Stimulated activated CD8-positive, alpha-beta memory T cell treated with anti-CD3 and anti-CD28 coated beads, Interleukin-15, amount 100 ng/mL, for 48 hours (primary cell): ENCODE measurements at regions not wholly inside any gene's neighbourhood (a gene's known extent, or its start where the extent isn't known, plus 50 kb on each side); places are given as distances from the start of the nearest gene placed in this dataset.

Experiments
- DNase-seq, 2 donors: peaks; one replicate each; pipeline ENCODE4 v3.0.0-alpha.2; 2020; ENCODE audit warnings: low read depth in 2 of 2

DNA sequence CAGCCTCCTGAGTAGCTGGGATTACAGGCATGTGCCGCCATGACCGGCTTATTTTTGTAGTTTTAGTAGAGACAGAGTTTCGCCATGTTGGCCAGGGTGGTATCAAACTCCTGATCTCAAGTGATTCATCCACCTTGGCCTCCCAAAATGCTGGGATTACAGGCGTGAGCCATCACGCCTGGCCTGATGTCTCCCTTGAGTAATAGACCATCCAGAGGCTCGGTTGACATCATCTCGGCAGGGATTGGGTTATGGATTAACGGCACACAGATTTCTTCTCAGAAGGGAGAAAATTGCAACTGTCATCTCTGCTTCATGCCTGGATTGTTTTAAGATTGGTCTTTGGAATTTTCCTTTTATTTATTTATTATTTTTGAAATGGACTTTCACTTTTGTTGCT lies 239.2 kb upstream of the LARGE1 start:
- DNase-seq: no peak

DNA sequence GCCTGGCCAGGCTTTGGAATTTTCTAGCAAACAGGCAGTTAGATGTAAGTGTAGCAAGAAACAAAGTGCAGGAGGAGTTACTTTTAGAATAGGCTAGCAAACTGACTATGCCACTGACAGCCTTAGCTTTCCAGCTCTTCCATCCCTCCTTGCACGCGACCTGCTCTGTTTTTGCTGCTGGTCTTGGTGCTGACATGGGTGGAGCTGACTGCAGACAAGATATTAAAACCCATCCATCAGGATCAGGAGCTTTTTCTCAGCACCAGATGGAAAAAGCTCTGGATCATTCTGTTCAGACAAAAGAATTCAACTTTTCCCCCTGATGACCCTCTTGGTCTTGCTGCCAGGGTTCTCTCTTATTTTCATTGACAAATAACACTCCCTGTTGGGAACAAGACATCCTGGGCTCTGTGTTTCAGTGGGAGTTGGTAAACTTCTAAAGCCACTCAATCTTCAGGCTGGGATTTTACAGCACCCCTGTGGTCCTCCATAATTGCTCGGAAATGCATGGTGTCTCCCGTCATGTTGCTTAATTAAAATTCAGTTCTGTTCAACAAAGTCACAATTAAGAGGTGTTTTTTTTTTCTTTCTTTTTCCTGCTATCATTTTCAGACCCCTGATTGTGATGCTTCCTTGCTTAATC lies 240.0 kb upstream of the LARGE1 start:
- DNase-seq: no peak

DNA sequence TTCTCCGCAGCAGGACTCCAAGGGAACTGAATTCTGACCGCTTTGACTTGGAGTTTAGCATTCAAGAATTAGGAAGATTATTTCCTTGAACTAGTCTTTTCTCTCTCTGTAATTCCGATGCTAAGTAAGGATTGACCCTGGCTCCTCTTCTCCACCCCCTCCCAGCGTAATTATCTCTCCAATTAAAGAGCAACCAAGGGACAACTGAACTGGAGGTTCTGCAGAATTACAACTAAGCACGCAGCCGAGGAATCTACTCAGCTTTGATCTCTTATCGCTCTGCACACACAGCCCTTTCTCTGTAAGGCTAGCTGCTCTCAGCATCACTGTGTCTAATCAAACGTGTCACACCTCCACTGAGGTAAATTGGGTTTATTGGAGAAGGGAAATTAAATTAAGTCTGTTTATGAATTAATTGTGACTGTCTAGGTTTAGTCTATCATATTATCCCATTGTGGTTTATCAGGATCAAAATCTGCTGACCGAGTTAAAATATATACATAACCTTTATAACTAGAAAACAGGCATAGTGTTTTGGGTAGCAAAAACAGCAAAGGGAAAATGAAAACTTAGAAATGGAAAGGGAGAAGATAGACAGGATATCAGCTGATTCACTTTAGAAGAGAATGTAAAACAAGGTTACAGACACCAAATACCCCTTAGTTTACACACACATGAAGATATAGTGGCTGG lies 241.3 kb upstream of the LARGE1 start:
- DNase-seq: no peak

- DNase-seq: no peak
These were observed 278.7 kb upstream of the LARGE1 start for GRCh38 chr22:34198976-34199375.

DNA sequence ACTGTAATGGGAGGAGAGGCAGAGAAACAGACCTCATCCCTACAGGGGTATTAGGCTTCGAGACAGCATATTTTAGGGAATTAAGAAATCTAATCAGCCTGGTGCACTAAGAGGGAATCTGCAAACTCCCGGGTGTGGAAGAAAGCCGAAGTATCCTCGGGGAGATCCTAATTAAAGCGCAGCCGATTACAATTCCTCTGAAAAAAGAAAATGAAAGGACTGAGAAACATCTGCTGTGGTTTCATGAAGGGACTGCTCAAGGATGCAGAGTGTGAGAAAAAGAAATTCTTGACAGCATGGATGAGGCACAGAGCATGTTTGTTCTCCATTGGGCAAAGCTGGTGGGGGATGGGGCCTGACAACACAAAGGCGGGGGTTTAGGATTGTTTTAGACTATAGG lies 290.0 kb upstream of the LARGE1 start:
- no peak for DNase-seq

DNA sequence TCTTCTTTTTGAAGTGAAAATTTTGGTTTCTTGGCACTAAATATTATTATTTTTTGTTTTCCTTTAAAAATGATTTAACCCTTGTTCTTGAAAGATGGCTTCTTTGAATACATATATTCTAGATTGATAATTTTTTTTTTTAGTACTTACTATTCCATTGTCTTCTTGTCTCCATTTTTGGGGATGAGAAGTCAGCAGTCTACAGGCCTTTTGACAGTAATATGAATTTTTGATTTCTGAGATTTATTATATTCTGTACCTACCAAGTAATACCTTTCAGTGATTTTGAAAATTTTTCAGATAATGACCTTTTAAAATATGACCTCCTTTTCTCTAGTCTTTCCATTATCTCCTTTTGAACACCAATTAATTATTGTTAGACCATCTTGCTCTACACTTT lies 294.1 kb upstream of the LARGE1 start:
- DNase-seq: no peak

- no peak for DNase-seq
These were observed 305.0 kb upstream of the LARGE1 start for GRCh38 chr22:34225278-34225677.

- no peak for DNase-seq
These were observed 316.3 kb upstream of the LARGE1 start for GRCh38 chr22:34236527-34236926.

GRCh38 chr22:34239421-34239820 lies 319.1 kb upstream of the LARGE1 start:
- no peak for DNase-seq

DNA sequence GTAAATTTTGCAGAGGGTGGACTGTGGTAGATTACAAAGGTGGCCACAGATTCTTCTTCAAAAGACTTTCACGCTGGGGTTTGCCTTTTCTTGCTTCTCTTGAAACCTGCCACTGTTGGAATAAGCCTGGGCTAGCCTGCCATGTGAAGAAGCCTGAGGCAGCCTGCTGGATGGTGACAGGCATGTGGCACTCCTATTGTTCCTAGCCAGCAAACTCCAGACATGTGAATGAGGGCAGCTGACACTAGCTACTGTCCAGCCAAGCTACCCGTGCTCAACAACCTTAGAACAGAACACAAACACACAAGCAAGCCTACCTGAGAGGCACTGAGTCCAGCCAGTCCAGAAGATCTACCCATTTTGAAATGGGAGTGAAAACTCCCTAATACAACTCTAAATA lies 322.7 kb upstream of the LARGE1 start:
- no peak for DNase-seq

DNA sequence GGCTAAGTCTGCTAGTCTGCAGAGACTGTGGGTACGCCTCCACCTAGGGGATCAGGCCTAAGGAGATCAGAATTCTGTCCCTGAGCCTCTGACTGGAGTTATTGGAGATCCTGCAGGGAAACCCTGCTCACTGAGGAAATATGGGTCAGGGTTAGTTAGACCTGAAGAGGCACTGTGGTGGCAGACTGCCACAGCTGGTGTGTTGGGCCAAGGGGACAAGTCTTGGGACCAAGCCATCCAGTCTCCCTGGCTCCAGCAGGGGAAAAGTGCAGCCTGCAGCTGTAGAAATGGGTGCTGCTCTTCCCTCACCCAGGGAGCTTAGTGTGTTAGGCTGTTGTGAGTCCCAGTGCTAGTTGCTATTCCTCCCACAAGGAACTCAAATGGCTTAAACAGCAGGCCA lies 334.8 kb upstream of the LARGE1 start:
- DNase-seq: no peak

DNA sequence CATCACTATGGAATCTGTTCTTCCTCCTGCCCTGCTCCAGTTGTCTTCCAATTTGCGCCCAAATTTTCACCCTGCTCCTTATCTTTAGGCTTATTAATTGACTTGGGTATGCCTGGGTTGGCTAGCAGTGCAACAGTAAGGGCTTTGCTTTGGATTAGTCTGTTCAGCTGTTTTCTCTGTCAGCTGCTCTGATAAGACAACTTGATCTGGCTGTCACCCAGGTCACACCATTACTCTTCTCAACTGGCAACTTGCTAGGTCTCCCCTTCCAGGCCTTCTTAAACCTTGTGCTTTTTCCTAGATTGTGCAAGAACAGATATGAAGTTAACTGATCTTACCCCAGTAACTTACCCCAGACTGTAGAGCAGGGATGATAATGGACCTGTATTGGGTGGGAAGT lies 357.8 kb upstream of the LARGE1 start:
- DNase-seq: no peak

DNA sequence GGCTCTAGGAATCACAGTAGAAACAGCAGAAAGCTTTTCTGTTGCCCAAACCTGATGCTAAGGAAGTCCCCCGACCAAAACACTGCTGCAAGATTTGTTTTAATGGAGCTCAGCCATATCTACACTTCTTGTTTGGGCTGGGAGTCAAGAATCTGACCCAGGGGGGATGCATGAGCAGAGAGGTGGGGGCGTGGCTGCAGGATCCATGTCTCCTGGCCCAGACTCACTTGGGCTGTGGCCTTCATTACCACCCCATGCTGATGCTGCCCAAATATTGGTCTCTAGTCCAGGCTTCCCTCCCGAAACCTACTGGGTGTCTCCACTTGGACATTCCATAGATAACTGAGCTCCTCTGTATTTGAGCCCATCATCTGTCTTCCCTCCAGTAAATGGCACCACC lies 361.5 kb upstream of the LARGE1 start:
- DNase-seq: no peak

DNA sequence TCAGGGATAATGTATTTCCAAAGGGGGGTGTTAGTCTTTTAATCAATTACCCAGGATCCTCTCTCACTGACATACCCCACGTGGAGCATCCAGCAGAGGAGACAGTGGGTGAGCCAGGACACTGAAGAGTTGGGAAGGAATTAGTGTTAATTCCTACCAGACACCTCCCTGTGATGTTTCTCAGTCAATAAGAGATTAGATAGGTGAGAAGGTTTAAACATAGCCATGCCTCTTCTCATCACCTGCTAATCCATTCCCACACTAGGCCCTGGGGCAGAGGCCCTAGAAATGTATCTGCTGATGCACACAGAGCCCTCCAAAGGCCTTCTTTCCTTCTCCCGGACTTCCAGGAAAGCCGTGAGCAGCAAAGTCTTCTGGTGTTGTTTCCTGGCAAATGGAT lies 363.6 kb upstream of the LARGE1 start:
- DNase-seq: no peak

DNA sequence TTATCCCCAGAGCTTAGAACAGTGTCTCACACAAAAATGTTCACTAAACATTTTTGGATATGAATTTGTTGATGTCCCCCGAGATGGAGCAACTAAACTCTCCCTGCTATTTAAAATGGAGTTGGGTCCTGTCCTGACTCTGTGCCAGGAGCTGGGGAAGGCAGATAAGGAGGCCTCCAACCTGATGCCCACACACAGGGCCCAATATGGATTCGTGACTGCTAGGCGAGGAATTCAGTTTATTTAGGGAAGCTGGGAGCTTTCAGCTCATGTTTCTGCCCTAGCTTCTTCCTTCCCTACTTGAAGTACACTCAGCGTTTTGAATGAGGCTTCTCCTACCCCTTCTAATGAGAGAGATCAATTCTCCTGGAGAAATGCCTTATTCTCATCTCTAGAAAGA lies 373.0 kb upstream of the LARGE1 start:
- DNase-seq: no peak

GRCh38 chr22:34294476-34294875 lies 374.2 kb upstream of the LARGE1 start:
- no peak for DNase-seq

GRCh38 chr22:34294986-34295385 lies 374.7 kb upstream of the LARGE1 start:
- DNase-seq: no peak

GRCh38 chr22:34296461-34296860 lies 376.2 kb upstream of the LARGE1 start:
- no peak for DNase-seq

GRCh38 chr22:34297536-34298120 lies 377.4 kb upstream of the LARGE1 start:
- no peak for DNase-seq

DNA sequence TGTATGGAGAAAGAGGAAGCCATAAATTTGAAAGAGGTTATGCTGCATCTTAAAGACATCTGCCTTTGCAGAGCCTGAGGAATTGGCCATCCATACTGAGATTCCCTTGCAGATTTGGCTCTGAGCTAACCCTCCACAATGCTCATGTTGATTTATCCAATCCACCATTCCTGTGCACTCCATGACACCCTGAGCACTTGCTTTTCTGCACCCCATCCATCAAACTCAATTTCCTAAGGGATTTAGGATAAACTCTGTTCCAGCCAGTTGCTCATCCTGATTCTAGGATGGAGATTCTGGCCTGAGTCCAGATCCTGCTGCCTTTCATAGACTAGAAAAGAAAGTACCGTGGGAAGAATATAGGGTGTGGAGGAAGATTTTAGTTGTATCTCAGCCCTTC lies 379.2 kb upstream of the LARGE1 start:
- DNase-seq: no peak

- DNase-seq: no peak
These were observed 381.3 kb upstream of the LARGE1 start for GRCh38 chr22:34301569-34301968.

- DNase-seq: no peak
These were observed 383.4 kb upstream of the LARGE1 start for GRCh38 chr22:34303656-34304055.

GRCh38 chr22:34306361-34306760 lies 386.1 kb upstream of the LARGE1 start:
- no peak for DNase-seq

GRCh38 chr22:34308101-34308500 lies 387.8 kb upstream of the LARGE1 start:
- DNase-seq: no peak
